SK-N-SH (cell line): ENCODE measurements at regions not wholly inside any gene's neighbourhood (a gene's known extent, or its start where the extent isn't known, plus 50 kb on each side); places are given as distances from the start of the nearest gene placed in this dataset.

Experiments
- CTCF ChIA-PET: fragments of 300-600, 350-600 bp; formaldehyde crosslinking; extraction: SDS; loops from one replicate; lab custom pipeline; 2021; lab: Yijun Ruan, JAX
- POLR2A ChIA-PET: fragments of 350-600 bp; sonication (Branson Sonifier 250); formaldehyde crosslinking; extraction: SDS; loops from one replicate; lab custom pipeline; 2020; ENCODE audit warnings: antibody characterized with exemption, inconsistent platforms; lab: Yijun Ruan, JAX
- DNase-seq: peaks from one replicate; pipeline ENCODE4 v3.0.0; 2012
- H2AFZ ChIP-seq: fragments of 200-600 bp; sonication (generic); 2 replicates; pipeline ENCODE4 v1.8.1; 2016; ENCODE audit warnings: antibody characterized with exemption, mild to moderate bottlenecking, low read depth
- H3F3A ChIP-seq: fragments of 200-600 bp; sonication (generic); replicated peaks from 2 replicates; pipeline ENCODE3; 2016; ENCODE audit warnings: antibody characterized with exemption, mild to moderate bottlenecking; ENCODE audit not compliant: insufficient read depth
- H3K27ac ChIP-seq, 2 experiments: fragments of 200-500 bp in 1 of 2; fragments of 200-600 bp in 1 of 2; sonication (Bioruptor generic) in 1 of 2; sonication (generic), shearing (Covaris generic) in 1 of 2; 2 replicates each; pipeline versions ENCODE4 v1.5.1 to v1.6.1; 2014 to 2016; ENCODE audit warnings: low read depth in 2 of 2, inconsistent platforms in 1 of 2, low read length in 1 of 2, mild to moderate bottlenecking in 1 of 2, mixed read lengths in 1 of 2
- H3K27me3 ChIP-seq: fragments of 200-600 bp; sonication (generic), shearing (Covaris generic); 2 replicates; pipeline ENCODE4 v1.6.1; 2016; ENCODE audit warnings: mixed run types; ENCODE audit not compliant: insufficient read depth
- H3K36me3 ChIP-seq, 2 experiments: fragments of 200-500 bp in 1 of 2; fragments of 200-600 bp in 1 of 2; sonication (Bioruptor generic) in 1 of 2; sonication (generic) in 1 of 2; replicated peaks in 1 of 2; 2 replicates each; pipeline versions ENCODE3 to v1.5.1; 2014 to 2016; ENCODE audit warnings: low read length in 1 of 2, mild to moderate bottlenecking in 1 of 2; ENCODE audit not compliant: insufficient read depth in 2 of 2, control insufficient read depth in 1 of 2
- H3K4me1 ChIP-seq, 2 experiments: fragments of 200-500 bp in 1 of 2; fragments of 200-600 bp in 1 of 2; sonication (Bioruptor generic) in 1 of 2; sonication (generic), shearing (Covaris generic) in 1 of 2; 2 replicates each; pipeline versions ENCODE4 v1.5.1 to v1.6.1; 2014 to 2016; ENCODE audit warnings: low read depth in 1 of 2, low read length in 1 of 2, mixed run types in 1 of 2; ENCODE audit not compliant: insufficient read depth in 2 of 2, control insufficient read depth in 1 of 2
- H3K4me2 ChIP-seq: fragments of 200-600 bp; sonication (generic), shearing (Covaris generic); 2 replicates; pipeline ENCODE4 v1.6.1; 2017; ENCODE audit warnings: mixed run types
- H3K4me3 ChIP-seq, 2 experiments: fragments of 200-500 bp in 1 of 2; fragments of 200-600 bp in 1 of 2; sonication (Bioruptor generic) in 1 of 2; sonication (generic), shearing (Covaris generic) in 1 of 2; 2 replicates each; pipeline versions ENCODE4 v1.5.1 to v1.8.1; 2014 to 2016; ENCODE audit warnings: low read depth in 2 of 2, inconsistent platforms in 1 of 2, low read length in 1 of 2, mild to moderate bottlenecking in 1 of 2, mixed read lengths in 1 of 2, moderate library complexity in 1 of 2
- H3K79me2 ChIP-seq: fragments of 200-600 bp; sonication (generic); 2 replicates; pipeline ENCODE4 v1.8.1; 2017; ENCODE audit warnings: mild to moderate bottlenecking; ENCODE audit not compliant: insufficient read depth
- H3K9ac ChIP-seq: fragments of 200-600 bp; sonication (generic); 2 replicates; pipeline ENCODE4 v1.6.1; 2017; ENCODE audit warnings: mixed run types
- H3K9me2 ChIP-seq: fragments of 200-600 bp; sonication (generic); 2 replicates; pipeline ENCODE4 v1.6.1; 2017; ENCODE audit warnings: mixed run types
- H3K9me3 ChIP-seq: fragments of 200-600 bp; sonication (generic); 2 replicates; pipeline ENCODE4 v1.6.1; 2017; ENCODE audit warnings: mixed run types, mild to moderate bottlenecking, moderate library complexity
- H4K20me1 ChIP-seq: fragments of 200-600 bp; sonication (generic); 2 replicates; pipeline ENCODE4 v1.6.1; 2017; ENCODE audit warnings: mild to moderate bottlenecking, mixed run types; ENCODE audit not compliant: insufficient read depth
- CHD2 ChIP-seq: fragments of 150-350 bp; IDR thresholded peaks from 2 replicates; pipeline ENCODE4 v1.6.1; 2018; ENCODE audit warnings: low read length; ENCODE audit not compliant: partially characterized antibody
- EP300 ChIP-seq, 2 experiments: IDR thresholded peaks; 2 replicates each; pipeline versions ENCODE4 v1.4.0 to v1.6.1; 2012; ENCODE audit warnings: borderline replicate concordance in 1 of 2, low read depth in 1 of 2, low read length in 1 of 2
- FOXJ3 ChIP-seq: sonication (generic); formaldehyde crosslinking; IDR thresholded peaks from 2 replicates; pipeline ENCODE4 v1.5.1; 2020; ENCODE audit warnings: mild to moderate bottlenecking, missing genetic modification reagents
- GATA2 ChIP-seq: sonication (generic); formaldehyde crosslinking; IDR thresholded peaks from 2 replicates; pipeline ENCODE4 v1.5.0; 2020; ENCODE audit warnings: mild to moderate bottlenecking, missing genetic modification reagents
- MEF2A ChIP-seq: IDR thresholded peaks from 2 replicates; pipeline ENCODE4 v1.4.0; 2012; ENCODE audit warnings: low read depth, borderline replicate concordance
- MXI1 ChIP-seq: IDR thresholded peaks from 2 replicates; pipeline ENCODE4 v1.6.1; 2012; ENCODE audit warnings: mild to moderate bottlenecking, low read depth, low read length, improper control_type of control experiment
- NFIC ChIP-seq: IDR thresholded peaks from 2 replicates; pipeline ENCODE4 v1.4.0; 2012; ENCODE audit warnings: borderline replicate concordance
- NRF1 ChIP-seq: IDR thresholded peaks from 2 replicates; pipeline ENCODE4 v1.6.1; 2012; ENCODE audit warnings: low read depth, mild to moderate bottlenecking, low read length
- POLR2AphosphoS5 ChIP-seq: IDR thresholded peaks from 2 replicates; pipeline ENCODE4 v1.6.1; 2012; ENCODE audit warnings: low read depth, low read length
- RXRA ChIP-seq: IDR thresholded peaks from 2 replicates; pipeline ENCODE4 v1.4.0; 2012; ENCODE audit warnings: low read depth, mild to moderate bottlenecking, borderline replicate concordance
- SIN3A ChIP-seq: IDR thresholded peaks from 2 replicates; pipeline ENCODE4 v1.6.1; 2012; ENCODE audit warnings: low read depth, mild to moderate bottlenecking, low read length, moderate library complexity, borderline replicate concordance
- SMC3 ChIP-seq: IDR thresholded peaks from 2 replicates; pipeline ENCODE4 v1.6.1; 2012; ENCODE audit warnings: low read depth, low read length, improper control_type of control experiment
- TEAD4 ChIP-seq: IDR thresholded peaks from 2 replicates; pipeline ENCODE4 v1.4.0; 2012; ENCODE audit warnings: mild to moderate bottlenecking, borderline replicate concordance; ENCODE audit not compliant: insufficient read depth
- USF2 ChIP-seq: fragments of 150-350 bp; IDR thresholded peaks from 2 replicates; pipeline ENCODE4 v1.6.1; 2017; ENCODE audit warnings: antibody characterized with exemption, low read length, low read depth, borderline replicate concordance
- YY1 ChIP-seq: IDR thresholded peaks from 2 replicates; pipeline ENCODE4 v1.4.0; 2012; ENCODE audit warnings: low read depth, mild to moderate bottlenecking
- WGBS: methylation state at CpG from one replicate; pipeline ENCODE4 v1.1.6; 2017; ENCODE audit warnings: low lambda C conversion rate; 5-methylcytosine and 5-hydroxymethylcytosine counted together
- TF ChIP-seq, protein P1 (sequence below): IDR thresholded peaks from 2 replicates; pipeline ENCODE4 v1.6.1; 2012; ENCODE audit warnings: mild to moderate bottlenecking, low read depth, low read length, moderate library complexity
- TF ChIP-seq, protein P2 (sequence below): IDR thresholded peaks from 2 replicates; pipeline ENCODE4; 2012
- TF ChIP-seq, protein P3 (sequence below): fragments of 150-350 bp; IDR thresholded peaks from 2 replicates; pipeline ENCODE4 v1.6.1; 2016; ENCODE audit warnings: mild to moderate bottlenecking, low read depth, low read length

GRCh38 chr2:150706561-150706960 lies 219.1 kb upstream of the RND3 start:
- Histone ChIP-seq H3K9ac (no peak overlapping the region), H3K79me2 (no peaks in the 10 kb centered on the region), H3K4me1 (peaks cover 0 to 4% of the 10 kb centered on the region in 2 experiments; a peak in 1 of 4 replicates), H3K4me3 (no peak overlapping the region), H3K4me2 (no peak overlapping the region), H3K9me3 (no peaks in the 10 kb centered on the region), H4K20me1 (no peaks in the 10 kb centered on the region), H3K27me3 (no peaks in the 10 kb centered on the region), H3F3A (peaks cover 11% of the 10 kb centered on the region), H2AFZ (no peak overlapping the region), H3K36me3 (no peaks in the 10 kb centered on the region), H3K9me2 (no peaks in the 10 kb centered on the region), H3K27ac (no peak overlapping the region)
- WGBS, result 92% methylated on average over 2 of the region's 2 CpGs
- TF ChIP-seq, protein P1, sequence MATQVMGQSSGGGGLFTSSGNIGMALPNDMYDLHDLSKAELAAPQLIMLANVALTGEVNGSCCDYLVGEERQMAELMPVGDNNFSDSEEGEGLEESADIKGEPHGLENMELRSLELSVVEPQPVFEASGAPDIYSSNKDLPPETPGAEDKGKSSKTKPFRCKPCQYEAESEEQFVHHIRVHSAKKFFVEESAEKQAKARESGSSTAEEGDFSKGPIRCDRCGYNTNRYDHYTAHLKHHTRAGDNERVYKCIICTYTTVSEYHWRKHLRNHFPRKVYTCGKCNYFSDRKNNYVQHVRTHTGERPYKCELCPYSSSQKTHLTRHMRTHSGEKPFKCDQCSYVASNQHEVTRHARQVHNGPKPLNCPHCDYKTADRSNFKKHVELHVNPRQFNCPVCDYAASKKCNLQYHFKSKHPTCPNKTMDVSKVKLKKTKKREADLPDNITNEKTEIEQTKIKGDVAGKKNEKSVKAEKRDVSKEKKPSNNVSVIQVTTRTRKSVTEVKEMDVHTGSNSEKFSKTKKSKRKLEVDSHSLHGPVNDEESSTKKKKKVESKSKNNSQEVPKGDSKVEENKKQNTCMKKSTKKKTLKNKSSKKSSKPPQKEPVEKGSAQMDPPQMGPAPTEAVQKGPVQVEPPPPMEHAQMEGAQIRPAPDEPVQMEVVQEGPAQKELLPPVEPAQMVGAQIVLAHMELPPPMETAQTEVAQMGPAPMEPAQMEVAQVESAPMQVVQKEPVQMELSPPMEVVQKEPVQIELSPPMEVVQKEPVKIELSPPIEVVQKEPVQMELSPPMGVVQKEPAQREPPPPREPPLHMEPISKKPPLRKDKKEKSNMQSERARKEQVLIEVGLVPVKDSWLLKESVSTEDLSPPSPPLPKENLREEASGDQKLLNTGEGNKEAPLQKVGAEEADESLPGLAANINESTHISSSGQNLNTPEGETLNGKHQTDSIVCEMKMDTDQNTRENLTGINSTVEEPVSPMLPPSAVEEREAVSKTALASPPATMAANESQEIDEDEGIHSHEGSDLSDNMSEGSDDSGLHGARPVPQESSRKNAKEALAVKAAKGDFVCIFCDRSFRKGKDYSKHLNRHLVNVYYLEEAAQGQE, result no peak
- TF ChIP-seq EP300 (IDR thresholded peaks at IDR 0.05; ENCODE audit: borderline replicate concordance in 1 of 2, low read depth in 1 of 2, low read length in 1 of 2) (no peak), FOXJ3 (CRISPR knock-in tag) (no peak), CHD2 (no peak)
- ChIA-PET POLR2A (no interaction called here), CTCF (no interaction called here)
- DNase-seq, result no peak

GRCh38 chr2:150705767-150706166 lies 218.3 kb upstream of the RND3 start:
- no peak overlapping the region for H3K4me3 ChIP-seq
- no peak overlapping the region; the same call in 1 of the 2 replicates for H2AFZ ChIP-seq
- peak overlapping the region in 1 of 2 experiments; percentile 45; a peak in 1 of 4 replicates for H3K27ac ChIP-seq
- H3K27me3 ChIP-seq, result no peaks in the 10 kb centered on the region
- DNase-seq, result no peak
- H3K4me1 ChIP-seq, result peaks cover 0 to 4% of the 10 kb centered on the region in 2 experiments; a peak in 1 of 4 replicates
- H3K79me2 ChIP-seq, result no peaks in the 10 kb centered on the region
- POLR2A ChIA-PET, result no interaction called here
- H3K4me2 ChIP-seq, result no peak overlapping the region
- WGBS, result 97% methylated on average over 2 of the region's 2 CpGs
- H3K9me3 ChIP-seq, result no peaks in the 10 kb centered on the region
- peaks cover 11% of the 10 kb centered on the region for H3F3A ChIP-seq
- H4K20me1 ChIP-seq, result no peaks in the 10 kb centered on the region
- H3K9me2 ChIP-seq, result no peaks in the 10 kb centered on the region
- CTCF ChIA-PET, result no interaction called here
- H3K9ac ChIP-seq, result no peak overlapping the region
- no peaks in the 10 kb centered on the region for H3K36me3 ChIP-seq
- TF ChIP-seq YY1 (no peak), MEF2A (no peak), NRF1 (no peak), FOXJ3 (CRISPR knock-in tag) (no peak), RXRA (no peak), SMC3 (no peak), GATA2 (CRISPR knock-in tag) (no peak), MXI1 (no peak), POLR2AphosphoS5 (no peak), NFIC (no peak), CHD2 (no peak), SIN3A (no peak), TEAD4 (no peak), USF2 (no peak)
- TF ChIP-seq, protein P2, sequence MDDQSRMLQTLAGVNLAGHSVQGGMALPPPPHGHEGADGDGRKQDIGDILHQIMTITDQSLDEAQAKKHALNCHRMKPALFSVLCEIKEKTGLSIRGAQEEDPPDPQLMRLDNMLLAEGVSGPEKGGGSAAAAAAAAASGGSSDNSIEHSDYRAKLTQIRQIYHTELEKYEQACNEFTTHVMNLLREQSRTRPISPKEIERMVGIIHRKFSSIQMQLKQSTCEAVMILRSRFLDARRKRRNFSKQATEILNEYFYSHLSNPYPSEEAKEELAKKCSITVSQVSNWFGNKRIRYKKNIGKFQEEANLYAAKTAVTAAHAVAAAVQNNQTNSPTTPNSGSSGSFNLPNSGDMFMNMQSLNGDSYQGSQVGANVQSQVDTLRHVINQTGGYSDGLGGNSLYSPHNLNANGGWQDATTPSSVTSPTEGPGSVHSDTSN, result no peak
- TF ChIP-seq, protein P3, sequence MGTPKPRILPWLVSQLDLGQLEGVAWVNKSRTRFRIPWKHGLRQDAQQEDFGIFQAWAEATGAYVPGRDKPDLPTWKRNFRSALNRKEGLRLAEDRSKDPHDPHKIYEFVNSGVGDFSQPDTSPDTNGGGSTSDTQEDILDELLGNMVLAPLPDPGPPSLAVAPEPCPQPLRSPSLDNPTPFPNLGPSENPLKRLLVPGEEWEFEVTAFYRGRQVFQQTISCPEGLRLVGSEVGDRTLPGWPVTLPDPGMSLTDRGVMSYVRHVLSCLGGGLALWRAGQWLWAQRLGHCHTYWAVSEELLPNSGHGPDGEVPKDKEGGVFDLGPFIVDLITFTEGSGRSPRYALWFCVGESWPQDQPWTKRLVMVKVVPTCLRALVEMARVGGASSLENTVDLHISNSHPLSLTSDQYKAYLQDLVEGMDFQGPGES, result no peak
